ENCODE measurements at regions not wholly inside any gene's neighbourhood (a gene's known extent, or its start where the extent isn't known, plus 50 kb on each side); places are given as distances from the start of the nearest gene placed in this dataset.

DNA sequence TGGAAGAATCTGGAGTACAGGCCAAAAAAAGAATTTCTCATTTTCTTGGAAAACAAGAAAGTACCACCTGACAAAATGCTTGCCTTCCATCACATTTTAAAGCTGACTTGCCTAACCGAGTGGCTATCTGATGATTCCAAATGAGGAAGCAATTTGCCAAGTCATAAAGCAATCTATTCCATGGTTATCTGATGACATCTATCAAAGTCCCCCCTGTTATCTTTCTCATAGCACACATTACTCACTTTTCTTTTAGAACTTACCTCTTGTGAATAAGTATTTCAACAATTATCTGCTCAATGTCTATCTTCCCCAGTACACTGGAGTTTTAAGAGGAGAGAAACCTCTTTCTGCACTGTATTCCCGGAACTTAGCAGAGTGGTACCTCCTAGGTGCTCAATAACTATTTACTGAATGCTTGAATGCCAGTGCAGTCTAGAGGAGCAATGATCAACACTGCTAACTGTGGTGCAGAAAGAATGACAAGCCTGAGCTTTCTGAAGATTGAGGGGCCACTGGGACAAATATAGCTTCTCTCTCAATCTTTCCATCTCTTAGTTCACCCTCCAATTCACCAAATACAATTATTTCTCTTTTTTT, 186.3 kb upstream of the ATP11B start:
- peak; percentile 46 for DNase-seq

DNA sequence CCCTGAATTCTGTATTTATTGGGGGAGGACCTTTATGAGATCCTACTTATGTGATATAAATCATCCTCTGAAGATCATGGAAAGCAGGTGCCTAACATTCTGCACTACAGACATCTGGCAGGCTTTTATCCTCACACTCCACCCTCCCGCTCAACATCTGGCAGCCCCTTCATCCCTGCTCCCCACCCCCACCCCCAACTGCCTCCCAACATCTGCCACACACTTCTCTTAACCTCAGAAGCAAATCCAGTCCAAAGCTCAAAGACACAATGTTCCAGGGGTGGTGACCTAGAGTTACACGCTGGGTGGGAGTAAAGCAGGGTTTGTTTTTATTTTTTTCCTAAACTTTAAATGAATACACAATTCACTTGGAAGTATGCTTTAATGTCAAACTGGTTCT, 184.5 kb upstream of the ATP11B start:
- no peak for DNase-seq

DNA sequence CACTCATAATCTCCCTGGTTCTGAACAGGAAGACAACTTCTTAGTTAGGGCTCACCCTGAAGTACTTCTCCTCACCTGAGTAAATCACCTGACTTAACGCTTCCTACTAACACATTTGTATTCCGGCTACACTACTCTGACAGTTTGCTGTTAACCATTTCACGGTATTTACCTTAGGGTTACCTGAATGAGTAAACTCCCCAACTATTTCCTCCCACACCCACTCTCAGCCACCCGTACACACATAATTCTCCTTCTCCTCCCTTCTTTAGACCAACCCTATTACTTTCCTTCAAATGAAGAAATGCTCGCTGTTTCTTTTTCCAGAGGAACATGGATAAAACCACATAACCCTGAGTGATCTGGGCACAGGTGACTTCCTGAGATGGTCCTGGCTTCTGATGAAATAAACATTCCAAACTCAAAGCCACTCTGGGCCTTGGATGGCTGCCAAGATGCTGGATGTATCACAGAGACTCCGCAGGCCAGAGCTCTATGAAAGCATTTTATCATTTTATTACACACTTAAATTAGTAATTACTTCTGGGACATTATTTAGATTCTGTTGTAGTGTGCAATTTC, 183.6 kb upstream of the ATP11B start:
- DNase-seq = peak; percentile 80

DNA sequence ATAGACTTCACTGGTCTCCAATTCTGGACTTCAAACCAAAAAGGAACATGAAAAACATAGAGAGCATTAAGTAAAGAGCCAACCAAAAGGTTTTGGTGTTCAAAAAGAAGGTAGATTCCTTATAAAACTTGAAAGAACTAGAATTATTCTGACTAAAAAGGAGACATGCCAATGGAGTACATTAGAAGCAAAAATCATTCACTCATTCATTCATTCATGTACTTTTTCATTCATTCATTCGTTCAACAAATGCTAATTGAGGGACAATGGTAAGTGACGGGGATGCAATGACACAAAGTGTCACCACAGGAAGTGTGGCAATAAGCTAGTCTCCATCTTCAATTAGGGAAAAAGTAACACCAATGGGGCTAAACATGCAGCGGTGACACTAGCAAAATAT, 181.0 kb upstream of the ATP11B start:
- DNase-seq = no peak

DNA sequence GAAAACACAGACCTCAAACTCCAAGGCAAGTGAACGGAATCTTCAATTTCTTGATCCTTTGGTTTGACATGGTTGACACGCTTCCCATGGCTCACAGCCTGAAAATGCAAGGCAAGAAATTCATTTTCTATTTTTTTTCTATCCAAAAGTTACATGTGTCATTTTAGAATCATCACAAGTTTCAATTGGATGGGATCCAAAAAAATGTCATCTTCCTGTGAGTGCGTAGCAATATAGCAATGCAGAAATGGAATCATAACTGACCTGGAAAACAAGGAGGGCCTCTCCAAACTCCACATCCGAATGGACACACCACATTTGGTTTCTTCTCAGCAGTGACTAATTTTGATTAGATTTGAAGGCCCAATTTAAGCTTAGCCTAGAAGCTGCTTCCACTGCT, 175.8 kb upstream of the ATP11B start:
- no peak for DNase-seq

DNA sequence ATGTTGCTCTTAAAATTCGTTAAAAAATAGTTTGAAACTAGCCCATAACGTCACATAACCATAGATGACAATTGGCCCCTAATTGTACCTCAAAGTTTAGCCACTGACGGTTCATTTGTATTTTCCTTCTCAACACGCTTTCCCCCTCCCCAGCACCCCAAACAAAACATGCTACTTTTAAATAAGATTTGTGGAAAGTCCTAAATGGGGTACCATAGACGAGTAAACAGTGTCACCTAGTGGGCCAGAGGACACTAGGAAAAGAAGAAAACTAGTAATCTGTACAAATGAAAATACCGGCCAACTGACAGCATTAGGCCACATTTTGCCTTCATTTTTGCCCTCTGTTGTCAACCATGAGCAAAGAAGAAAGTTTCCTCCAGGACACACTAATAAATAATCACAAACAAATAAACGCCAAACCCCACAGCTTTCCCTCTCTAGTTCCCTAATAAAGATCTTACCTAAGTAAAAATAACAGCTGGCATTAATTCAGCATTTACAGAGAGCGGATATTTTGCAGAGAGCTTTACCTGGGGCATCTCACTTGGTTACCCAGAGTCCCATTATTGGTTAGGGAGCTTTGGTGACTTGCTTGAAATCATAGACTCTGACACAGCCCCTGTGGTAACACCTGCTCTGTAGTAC, 175.1 kb upstream of the ATP11B start:
- DNase-seq = peak; percentile 78

DNA sequence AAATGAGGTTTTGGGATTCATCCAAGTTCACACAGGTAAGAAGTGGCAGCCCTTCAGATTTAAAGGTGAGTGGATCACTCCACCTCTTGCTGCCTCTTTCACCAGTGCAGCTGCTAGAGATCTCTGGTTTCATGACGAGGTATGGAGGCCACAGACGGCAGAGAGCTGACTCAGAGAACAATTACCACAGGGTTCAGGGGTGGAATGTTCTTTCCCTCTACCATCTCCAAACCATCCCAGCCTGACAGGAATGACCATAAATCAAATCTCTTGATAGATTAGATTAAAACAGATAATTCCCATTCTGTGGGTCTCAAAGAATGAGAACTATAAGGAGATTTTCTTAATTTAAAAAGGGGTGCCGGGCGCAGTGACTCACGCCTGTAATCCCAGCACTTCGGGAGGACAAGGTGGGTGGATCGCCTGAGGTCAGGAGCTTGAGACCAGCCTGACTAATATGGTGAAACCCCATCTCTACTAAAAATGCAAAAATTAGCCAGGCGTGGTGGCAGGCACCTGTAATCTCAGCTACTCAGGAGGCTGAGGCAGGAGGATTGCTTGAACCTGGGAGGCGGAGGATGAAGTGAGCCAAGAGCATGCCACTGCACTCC, 174.2 kb upstream of the ATP11B start:
- DNase-seq = peak; percentile 90

DNA sequence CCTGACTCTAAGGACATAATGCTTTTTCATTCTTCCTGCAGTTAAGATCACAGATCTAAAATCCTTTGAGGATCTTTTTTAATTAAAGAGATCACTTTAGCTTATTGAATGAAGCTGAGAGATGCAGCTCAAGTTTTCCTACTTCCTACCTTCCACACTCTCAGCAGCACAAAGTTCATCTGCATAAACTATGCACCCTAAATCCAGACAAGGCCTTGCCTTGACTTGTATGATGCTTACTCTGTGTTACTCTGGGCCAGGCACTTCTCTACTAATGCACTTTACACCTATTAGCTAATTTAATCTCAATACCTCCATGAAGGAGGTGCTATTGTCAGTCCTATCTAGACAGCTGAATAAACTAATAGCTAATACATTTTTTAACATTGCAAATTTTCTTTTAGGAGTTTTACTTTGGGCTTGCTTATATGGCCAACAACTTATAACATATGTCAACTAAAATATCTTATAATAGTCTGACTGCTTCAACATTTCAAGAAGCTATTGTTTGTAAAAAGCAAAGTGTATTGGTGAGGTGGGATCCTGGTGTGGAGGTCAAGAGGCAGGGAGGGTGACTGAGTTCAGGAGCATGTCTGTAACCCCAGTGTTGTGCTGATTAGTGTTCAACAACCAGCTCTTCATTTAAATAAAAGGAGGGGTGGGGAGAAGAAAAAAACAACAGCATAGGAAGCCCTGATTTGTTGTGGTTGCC, 172.4 kb upstream of the ATP11B start:
- no peak for DNase-seq

DNA sequence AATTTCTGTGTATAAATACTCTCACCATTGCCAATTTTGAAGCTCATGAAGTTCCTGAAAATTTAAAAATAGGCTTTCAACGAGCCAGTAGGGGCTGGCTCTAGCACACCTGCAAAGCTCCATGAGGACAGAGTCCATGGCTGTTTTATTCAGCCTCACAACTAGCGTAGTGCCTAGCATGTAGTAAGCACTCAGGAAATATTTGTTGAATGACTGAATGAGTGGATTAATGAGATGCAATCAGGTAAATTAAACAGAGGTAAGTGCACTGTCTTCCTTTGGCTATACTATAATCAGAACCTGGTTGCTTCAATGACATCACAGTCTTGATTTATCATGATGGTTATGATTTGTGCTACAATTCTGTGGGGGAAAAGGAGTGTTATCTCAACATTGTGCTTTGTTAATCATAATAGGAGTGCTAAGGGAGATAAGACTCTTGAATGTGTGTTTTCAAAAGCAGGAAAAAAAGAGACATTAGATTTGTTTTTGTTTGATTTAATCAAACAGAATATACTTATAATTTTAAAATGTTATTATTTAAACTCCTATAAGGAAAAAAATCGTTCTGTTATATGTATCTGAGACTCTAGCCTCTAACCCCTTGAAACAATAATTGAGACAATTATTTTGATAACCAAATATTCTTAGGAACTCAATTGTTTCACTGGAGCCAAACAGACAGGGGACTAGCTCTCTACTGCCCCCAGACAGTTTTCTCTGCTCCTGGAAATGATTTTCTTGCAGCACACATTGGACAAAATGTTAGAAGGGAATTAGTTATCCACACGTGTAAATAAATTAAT, 171.7 kb upstream of the ATP11B start:
- DNase-seq = no peak

DNA sequence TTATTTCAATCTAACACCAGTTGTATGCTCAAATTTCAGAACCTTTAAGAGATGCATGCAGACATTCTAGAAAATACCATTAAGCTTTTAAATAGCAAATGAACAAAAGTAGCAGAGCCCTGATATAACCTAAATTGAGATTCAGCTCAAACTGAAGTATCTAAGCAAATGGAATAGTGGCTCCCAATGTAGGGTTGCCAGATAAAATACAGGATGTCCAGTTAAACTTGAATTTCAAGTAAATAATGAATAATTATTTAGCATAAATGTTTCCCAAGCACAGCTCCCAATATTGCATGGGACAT, 171.1 kb upstream of the ATP11B start:
- no peak for DNase-seq

DNA sequence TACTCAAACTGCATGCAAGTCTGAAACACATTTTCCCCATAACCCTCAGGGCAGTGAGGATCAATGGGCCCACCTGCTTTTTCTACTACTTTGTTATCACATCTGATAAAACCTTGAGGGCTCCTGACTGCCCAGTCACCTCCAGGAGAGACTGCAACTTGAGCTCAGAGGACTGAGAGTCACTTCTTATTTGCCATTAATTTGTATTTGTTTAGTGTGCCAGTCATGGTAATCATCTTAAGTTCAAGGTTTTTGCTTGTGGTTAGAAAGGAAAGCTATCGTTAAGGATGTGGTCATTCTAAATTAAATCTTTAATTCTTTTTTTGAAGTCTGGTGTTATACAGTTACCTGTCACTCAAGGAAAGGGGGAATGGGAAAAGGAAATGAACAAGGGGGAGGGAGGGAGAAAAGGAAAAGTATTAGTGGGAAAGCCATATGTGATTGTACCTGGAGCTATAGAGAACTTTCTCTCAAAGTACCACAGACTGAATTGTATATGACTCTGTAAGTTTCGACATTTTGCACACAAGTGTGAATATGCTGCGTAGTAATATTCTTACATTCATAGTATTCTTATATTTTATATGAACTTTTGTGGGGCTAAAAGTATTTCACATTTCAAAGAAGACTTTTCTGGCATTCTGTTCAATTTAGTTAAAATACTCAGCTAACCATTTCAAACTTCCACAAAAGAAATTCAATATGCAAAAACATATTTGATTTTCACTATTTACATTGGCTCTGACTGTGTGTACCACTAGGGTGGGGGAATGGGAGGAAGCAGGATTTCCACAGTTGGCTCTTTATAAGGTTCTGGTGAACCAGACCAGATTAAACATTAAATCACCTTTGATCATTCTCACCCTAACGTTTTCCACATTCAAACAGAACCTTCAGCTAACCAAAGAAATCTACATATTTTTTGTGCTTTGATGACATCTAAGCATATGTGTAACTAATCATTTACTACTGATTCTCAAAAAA, 166.5 kb upstream of the ATP11B start:
- DNase-seq = peak; percentile 69

DNA sequence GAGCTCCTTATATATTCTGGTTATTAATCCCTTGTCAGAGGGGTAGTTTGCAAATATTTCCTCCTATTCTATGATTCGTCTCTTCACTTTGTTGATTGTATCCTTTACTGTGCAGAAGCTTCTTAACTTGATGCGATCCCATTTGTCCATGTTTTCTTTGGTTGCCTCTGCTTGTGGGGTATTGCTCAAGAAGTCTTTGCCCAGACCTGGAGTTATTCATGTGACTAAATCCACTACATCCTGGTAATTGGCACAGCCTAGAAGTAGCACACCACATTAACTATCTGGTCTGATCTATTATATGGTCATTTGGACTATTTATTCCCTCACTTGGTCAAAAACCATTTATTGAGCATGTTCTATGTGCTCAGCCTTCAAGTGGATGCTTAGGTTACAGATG, 164.8 kb upstream of the ATP11B start:
- DNase-seq = no peak

DNA sequence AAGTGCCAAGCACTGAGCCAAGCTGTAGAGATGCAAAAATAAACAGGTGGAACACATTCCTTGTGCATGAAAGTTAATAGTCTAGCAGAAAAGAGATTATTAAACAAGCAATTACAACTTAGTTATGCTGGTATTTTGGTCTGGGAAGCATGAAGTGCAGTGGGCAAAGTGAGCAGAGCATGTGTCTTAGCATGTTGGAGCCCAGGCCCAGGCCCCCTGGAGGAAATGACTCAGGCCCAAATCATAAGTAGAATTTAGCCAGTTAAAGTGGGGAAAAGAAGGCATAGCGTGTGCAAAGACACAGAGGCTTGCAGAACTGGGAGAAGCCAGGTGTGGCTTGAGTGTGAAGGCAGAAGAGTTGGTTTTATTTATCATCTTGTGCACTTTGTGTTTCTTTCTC, 163.8 kb upstream of the ATP11B start:
- no peak for DNase-seq

DNA sequence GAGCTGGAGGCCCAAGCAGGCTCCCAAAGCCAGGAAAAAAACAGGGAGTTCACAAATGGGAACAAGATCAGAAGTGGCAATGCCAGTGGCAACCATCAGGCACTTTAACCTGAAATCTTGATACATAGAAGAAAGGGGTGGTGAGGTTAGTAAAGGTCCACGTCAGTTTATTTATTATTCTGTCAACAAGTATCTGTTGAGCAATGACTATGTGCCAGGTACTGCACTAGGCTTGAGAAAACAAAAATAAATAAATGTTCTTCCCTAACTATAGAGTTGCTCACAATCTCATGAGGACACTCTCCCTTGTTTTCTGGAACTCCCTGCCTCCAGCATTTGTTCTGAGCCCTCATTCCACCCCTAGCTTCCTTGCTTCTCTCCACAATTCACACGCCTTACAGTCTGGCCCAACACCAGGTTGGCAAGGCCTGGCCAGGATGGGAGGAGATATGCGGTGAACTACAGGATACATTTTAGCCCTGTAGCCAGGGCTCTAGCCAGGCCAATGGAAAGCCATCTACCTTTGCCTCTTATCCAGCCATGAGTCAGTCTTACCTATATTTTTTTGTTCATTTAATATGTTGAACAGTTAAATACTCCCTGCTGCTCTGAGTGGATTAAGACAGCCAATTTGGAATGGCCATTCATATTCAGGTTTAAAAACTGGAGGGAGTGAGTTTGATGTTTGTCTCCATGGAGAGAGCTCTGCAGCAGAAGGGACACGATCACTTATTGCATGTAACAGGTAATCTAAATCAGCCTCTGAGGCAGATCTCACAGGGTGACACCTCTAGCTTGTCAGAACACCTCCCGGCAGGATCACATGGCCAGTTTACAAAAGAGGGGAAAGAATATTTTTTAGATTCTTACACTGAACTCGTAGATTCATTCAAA, 161.9 kb upstream of the ATP11B start:
- DNase-seq = no peak

DNA sequence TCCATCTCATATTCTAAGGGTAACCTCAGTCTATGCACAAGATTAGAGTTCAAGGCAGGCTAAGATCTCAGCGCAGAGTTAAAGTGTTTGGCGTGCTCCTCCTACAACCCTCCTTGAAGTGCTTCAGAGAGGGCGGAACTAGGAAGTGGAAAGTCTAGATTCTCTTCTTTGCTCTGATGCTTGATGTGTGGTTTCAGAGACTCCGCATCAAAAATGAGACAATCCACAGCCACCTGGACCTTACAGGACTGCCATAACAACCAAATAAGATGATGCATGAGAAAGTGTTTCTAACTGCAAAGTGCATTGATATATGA, 161.3 kb upstream of the ATP11B start:
- no peak for DNase-seq

DNA sequence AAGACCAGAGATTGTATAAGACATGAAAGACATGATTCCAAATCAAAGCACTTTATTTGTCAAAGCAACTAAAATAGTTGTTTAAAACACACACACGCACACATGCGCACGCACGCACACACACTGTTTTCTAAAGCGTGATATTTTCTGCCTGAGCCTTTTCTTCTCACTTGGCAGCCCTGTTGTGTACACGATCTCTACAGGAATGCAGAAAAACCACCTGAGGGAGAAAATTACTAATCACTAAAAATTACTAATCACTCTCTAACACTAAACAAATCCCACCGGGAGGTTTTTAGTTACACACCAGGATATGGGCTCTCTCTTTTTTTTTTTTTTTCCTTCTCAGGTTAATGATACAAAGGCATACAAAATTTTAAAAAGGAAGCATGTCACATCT, 160.1 kb upstream of the ATP11B start:
- DNase-seq = no peak

DNA sequence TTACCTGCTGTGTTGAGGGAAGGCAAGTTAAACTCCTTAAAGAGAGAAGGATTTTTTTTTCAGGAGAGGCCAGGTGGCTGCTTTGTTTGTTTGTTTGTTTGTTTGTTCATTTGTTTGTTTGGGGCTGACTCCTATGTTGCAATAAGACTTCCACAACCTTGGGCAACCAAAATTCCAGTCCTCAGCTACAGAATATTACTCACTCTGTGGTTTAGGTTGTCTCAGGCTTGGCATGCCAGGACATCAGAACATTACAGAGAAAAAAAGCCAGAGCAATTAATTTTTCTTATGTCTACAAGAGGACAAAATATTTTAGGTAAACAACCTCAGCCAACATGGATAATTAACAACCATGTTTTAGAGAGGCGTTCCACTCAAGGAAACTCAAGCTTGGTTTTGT, 156.7 kb upstream of the ATP11B start:
- no peak for DNase-seq

DNA sequence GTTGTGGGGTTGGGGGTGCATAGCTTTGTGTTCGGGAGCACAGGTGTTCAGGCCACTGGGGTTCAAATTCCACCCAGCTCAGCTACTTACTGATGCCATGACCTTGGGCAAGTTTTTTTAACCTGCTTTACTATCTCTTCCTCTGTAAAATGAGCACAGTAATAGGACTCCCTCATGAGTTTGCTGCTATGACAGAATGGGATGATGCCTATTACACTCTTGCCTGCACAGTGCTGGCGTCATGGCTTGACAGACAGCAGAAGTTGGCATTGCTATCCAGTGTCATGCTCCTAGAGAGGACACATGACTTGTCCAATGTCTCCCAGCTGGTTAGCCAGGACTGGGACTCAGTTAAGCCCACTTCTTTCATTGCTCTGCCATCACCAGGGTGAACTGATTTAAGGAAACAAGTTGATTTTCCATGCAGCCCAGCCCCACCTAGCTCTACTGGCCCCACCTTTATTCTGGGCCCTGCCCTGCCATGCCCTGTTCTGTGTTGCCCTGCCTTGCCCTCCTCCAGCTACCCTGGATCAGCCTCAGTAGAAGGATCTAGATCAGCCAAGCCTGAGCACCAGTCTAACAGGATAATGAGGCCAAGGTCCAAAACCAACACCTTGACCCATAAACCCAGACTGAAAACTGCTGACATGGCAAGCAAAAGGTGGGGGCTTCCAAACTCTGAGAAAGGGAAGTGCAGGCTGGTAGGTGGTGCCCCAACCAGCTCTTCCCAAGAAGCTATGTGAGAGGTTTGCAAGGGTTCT, 155.8 kb upstream of the ATP11B start:
- DNase-seq = no peak

DNA sequence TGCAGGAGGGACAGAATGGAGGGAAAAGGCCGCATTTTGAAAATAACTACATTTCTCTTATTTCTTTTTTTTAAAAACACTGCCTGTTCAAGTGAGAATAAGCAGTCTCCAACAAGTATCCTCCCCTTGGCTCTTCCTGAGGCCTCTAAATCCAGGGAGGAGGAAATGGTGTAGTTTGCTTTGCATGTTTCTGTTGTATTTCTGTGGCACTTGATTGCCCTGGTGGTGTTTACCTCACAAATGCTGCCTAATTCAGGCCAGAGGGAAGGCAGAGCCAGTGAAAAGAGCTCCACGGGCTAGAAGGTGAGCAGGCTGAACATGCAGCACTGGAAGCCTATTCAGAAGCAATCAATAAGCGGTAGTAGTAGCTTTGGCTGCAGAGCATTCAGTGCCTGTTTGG, 149.3 kb upstream of the ATP11B start:
- DNase-seq = no peak

DNA sequence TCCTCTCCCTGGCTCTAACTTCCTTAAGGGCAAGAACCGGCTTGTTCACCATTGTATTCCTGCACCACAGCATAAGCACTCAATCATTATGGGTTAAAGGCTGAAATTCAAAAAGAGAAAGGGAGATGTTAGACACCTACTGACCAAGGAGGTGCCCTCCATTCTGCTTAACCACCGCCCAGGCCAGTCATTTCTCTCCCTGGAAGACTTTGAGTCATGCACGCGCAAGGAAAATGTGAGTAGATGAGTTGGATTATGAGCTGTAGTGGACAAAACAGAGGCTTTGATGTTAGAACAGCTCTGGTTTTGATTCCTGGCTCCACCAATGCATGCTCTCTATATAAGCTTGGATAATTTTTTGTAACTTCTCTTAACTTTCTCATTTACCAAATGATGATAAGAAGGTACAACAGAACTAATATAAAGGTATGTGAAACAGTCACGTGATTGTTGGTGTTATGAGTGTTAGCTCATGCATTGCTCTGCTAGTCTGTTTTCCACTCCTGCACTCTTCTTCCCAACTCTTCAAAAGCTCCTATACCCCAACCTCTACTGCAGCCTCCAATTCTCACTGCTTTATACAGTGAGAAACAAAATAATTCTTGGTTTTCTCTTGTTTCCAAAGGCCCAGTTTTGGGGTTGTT, 148.4 kb upstream of the ATP11B start:
- DNase-seq = peak; percentile 25

Measured in DMS79 treated with DMSO at 0.1 percent for 48 hours (cell line).